NCI-H460 (cell line): ENCODE measurements at regions not wholly inside any gene's neighbourhood (a gene's known extent, or its start where the extent isn't known, plus 50 kb on each side); places are given as distances from the start of the nearest gene placed in this dataset.
A peak's percentile ranks its signal among the peaks of the same experiment; 100 is the strongest.

Source experiments
- DNase-seq: peaks from one replicate; pipeline ENCODE4 v3.0.0-alpha.2; 2016; ENCODE audit warnings: low read depth; ENCODE audit errors: extremely low read depth

DNA sequence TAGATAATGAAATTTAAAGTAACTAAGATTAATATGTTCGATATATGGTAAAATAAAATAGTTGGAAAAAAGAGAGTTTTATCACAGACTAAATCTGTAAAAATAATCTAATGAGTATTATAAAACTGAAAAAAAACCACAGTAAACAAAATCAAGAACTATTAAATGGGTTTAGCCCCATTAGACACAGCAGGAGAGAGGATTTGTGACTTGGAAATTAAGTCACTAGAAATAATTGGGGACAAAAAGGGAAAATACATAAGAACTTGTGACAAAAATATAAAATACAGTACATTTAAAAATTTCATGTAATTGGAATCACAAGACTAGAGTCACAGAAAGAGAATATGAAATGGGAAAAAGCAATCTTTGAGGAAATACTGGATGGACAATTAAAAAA is 1114.6 kb upstream of the KLHL29 start:
- DNase-seq: no peak

DNA sequence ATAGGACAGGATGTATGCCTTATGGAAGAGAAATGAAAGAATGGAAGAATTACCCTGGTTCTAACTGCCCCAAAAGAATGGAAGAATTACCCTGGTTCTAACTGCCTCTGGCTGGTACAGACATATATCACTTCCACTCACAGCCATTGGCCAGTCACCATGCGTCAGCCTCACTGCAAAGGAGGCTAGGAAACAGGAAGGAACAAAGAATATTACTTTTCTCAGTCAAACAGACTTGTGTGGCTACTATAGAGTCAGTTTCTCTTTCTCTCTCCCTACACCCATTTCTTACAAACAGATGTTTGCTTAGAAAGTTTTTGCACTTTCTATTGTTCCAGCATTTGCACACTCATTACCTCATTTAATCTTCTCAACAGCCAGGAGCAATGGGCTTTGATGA is 1111.1 kb upstream of the KLHL29 start:
- no peak for DNase-seq

DNA sequence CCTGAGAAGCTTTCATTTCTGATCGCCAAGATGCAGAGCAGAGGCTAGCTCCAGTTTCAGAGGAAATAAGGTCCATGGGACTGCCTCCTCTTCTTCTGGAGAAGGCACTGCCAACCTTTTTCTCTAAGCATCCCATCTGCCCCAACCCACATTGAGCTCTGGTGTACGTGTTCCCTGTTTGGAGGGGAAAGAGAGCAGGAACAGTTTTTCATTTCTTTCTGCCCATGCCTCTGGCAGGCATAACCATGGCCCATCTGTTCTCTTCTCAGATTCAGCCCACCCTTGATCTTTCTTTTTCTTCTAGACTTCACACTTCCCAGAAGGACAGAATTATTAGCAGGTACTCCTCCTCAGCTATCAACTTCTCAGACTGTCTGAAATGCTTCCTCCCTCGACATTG is 1110.3 kb upstream of the KLHL29 start:
- no peak for DNase-seq

DNA sequence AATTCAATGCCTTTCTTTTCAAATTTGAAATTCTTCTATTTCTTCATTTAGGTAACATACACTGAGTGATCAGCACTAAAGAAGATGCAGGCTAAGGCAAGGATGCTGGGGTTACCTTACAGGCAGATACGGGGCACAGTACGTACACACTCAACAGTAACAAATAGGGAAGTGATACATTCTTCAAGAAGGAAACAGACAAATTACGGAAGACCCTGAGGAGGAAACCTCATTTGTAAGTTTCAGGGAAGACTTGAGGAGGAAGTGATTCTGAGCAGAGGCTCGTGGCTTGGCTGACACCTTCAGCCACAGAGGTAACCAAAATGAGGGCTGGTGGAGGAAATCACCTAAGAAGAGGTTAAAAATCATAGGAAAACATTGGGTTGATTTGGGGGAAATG is 1108.3 kb upstream of the KLHL29 start:
- no peak for DNase-seq

DNA sequence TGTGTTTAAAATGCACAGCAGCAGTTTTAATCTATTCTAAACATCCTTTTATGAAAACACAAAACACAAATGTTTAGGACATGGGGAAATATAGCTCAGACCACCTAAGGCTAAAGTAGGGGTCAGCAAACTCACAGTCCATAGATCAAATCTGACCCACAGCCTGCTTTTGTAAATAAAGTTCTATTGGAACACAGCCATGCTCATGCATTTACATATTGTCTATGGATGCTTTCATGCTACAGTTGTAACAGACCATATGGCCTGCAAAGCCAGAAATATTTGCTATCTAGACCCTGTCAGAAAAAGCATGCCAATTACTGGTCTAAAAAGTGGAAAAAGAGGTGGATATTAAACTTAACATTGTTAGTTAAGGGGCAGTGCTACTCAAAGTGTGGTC is 1105.4 kb upstream of the KLHL29 start:
- no peak for DNase-seq

DNA sequence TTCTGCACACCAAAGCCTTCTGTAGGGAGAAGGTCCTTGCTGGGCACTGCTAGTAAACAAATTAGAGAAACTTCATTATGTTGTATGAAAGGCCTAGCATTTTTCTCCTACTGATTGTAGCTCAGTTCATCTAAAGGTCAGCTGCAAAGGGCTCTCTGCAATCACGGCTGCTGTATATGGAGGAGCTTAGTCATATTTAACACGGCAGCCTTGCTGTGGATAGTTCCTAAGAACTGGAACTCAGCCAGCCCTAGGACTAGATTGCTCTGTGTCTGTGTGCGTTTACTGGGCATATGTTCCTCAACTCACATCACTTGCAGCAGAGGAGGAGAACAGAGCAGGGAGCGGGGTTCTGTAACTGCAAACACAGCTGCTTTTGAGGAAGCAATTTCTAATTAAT is 1103.9 kb upstream of the KLHL29 start:
- DNase-seq: no peak

DNA sequence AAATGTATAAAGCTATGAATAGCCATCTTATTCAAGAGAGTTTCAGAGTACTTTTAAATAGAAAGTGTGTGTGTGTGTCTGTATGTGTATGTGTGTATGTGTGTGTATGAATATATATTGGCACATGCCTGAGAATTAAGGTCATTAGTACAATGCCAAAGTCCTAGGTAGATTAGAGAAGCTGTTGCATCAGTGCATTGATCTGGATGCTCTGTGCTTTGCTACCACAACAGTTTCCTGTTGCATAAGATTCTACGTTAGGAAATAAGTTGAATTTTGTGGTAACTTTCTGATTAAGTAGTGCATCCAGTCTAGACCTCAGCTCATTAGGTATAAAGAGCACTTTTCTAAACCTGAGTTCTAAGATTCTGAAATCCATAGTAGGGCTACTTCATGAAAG is 1102.8 kb upstream of the KLHL29 start:
- no peak for DNase-seq

DNA sequence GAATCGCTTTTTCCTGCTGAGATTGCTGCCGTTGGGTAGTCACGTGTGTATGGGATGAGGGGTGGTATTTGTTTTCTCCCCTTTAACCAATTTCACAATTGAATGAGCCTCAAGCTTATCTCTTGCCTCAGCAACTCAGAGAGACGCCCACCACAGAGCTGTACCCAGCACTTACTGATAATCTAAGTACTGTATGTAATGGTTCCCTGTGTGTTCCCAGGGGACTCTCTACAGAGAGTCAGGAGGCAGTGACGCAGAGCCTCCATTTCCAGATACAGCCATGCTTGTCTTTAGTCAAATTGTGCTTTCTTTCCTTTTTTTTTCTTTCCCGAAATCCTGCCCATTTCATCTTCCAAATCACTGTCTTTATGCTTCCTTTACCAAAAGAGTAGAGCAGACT is 1102.1 kb upstream of the KLHL29 start:
- no peak for DNase-seq

DNA sequence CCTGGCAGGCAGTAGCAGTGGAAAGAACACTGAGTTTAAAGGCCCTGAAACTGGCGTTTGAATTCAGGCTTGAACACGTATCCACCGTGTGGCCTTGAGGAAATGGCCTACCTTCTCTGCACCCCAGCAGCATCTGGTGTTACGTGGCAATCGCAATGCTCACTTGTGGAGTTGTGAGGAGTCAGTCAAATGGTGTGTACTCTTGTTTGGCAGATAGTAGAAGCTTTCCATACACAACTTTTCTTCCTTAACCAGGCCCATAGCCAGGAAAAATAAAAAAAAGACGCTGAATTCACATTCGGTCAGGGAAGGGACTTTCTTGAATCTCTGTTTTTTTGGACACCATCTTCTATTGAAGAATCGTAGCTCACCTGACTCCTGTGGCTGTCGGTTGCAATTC is 1101.5 kb upstream of the KLHL29 start:
- no peak for DNase-seq

DNA sequence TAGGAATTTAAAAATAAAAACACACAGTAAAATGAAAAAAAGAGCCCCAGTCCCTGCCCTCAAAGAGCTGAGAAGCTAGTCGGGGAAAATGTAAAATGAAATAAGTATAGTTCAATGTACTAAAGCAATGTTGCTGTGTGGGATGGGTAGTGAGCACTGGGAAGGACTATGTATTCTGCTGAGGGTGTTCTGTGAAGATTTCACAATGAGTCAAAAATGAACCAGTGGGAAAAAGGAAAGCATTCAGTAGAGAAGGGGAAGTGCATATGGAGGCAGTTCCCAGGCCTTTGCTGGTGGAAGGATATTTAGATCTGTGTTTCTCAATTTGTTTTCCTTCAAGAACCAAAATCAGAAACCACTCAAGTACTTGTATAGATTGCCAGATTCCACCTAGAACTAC is 1094.7 kb upstream of the KLHL29 start:
- DNase-seq: no peak

DNA sequence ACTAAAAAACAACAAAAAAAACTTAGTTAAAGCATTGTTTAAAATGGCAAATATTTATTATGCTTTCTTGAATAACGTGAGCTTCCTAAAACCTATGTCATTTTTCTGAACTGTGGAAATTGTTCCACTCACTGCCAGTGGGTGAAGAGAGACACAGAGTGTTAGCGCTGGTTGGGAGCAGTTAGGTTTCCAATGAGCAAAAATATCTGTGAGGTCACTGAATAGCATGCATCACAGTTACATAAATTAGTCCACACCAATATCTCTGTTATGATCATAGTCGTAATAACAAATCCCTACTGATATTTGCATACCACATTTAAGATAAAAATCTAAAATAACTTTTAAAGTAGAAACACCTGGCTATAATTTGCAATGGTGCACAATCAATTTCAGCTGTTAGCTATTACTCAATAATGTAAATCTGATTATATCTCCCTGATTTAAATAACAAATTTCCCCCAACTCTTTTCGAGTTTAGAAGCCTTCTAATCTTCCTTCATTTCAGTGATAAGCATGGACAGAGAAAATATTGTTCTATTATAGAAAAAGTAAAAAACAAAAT is 1094.0 kb upstream of the KLHL29 start:
- no peak for DNase-seq

DNA sequence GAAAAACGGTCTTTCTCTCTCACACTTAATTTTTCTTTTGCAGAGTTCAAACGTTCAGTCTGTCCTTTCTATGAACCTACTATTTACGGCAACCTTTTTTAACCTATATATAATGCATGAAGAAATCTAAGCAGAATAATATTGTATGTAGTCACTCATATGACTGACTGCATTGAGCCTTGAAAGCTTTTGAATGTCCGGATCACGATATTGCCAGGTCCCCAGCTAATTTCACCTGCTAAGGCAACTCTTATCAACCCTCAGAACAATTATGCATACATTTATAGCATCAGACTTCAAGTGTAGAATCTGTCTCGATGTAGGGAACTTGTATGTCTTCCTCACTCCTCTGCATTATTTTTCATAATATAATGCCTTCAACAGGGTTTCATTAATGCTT is 1083.8 kb upstream of the KLHL29 start:
- no peak for DNase-seq

DNA sequence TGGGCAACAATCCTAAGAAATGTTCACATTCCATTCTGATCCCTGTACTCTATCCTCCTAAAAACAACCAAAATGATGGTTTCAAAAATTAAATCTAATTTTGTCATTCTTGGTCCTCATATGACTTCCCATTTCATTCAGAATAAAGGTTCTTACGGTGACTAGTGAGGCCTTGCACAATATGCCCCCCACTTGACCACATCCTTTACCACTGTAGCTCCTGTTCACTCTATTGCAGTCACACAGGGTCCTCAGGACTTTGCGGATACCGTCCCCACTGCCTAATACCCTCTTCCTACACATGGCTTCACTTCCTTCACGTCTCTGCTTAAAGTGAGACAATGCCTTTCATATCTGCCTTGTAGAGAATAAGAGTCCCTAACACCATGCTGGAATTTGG is 1058.7 kb upstream of the KLHL29 start:
- DNase-seq: no peak

DNA sequence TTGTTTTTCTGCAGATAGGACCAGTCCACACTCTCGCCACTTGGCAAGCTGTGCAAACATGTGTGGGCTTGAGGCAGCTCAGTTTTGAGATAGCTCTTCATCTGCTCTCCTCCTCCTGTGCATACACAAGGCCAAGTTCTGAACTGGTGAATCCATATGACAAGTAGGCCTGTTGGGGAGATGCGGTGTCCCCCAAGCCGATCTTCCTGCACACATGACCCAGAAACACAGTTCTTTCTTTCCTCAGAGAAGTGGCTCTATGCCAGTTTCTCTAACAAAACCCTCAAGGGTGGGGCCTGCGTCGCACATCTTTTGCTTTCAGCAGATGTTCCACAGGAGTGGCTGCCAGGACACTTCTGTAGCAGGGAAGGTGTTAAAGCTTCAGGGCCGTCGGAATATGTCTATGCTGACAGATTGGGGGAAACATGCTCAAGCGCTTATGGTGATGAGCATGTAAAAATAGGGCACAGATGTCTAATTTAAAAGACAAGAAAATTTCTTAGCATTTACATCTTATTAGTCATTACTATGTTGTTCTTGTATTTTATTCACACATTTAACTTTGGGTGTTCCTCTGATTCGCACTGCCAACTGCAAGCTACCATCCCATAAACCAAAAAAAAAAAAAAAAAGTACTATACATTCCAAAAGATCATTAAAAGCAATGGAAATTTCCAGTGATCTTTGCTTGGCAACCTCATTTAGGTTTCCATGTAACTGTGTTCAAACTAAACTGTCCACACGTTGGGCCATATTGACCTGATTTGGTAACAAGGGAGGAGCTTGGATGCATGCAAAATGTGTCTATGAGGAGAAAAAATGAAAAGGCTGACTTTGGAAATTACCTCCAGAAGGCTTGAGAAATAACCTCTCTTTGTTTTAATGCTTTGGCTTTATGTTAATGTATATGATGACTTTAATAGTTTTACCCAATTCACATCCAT is 1055.5 kb upstream of the KLHL29 start:
- no peak for DNase-seq

DNA sequence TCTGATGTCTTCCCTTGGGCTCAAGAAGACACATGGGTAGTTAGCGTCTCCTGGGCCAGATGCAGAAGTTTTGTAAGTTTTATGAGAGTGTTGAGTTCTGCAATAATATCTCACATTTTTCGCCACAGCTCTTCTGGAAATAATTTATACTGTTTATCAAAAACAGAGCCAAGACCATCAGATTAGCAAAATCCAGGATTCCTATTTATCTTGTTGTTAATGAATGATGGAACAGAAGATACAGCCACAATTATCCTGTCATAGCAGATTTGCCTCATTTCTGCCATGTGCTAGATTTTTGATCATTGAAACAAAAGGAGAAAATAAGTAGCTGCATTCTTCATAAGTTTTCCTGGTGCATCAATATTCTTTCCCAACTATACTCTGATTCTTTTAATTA is 1048.6 kb upstream of the KLHL29 start:
- DNase-seq: no peak

DNA sequence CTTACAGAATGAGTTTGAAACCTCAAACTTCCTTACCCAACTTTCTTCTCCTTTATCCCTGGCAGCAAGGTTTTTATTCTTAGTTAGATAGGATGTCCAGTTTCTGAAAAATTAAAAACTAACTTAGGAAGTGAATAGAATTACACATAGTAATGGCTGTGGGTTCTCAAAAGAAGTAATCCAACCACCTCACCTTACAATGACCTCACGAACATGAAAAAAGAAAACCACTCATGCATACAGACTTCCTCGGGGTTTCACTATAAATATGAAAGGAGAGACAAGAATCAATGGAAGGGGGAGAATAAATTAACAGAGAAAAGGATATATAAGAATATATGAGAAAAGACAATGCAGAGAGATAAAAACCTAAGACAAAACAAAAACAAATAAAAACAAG is 1044.3 kb upstream of the KLHL29 start:
- DNase-seq: no peak

DNA sequence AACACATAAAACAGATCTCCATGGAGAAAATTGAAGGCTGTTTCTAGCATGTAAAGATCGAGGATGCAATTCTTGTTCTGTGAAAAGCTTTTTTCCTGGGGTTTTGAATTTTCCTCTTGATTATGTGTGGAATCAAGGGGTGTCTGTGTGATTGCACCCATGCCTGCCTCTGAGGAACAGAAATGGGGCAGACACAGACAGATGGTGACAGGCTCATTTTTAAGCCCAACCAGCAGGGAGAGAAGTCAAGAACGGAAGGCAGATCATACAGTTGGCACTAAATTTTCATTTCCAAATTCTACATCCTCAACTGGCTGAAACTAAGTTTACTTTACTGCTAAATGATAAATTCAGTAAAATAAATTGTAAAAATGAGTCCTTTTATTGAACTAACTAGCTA is 1037.7 kb upstream of the KLHL29 start:
- no peak for DNase-seq

DNA sequence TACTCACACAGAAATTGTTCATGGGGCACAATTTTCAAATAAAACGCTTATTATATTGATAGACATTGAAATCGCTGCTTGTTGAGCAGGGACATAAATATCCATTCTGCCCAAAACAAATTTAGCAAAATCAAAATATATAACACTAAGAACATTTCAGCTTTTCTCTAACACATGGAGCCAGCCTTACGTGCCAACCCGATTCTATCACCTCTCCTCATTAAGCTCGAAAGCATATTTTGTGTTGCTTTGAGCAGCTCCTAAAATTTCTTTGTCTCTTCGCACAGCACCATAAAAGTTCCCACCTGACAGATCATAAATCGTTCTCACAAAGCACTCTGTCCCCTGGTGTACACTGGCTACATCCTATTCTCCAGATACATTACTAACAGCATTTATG is 1034.4 kb upstream of the KLHL29 start:
- no peak for DNase-seq

DNA sequence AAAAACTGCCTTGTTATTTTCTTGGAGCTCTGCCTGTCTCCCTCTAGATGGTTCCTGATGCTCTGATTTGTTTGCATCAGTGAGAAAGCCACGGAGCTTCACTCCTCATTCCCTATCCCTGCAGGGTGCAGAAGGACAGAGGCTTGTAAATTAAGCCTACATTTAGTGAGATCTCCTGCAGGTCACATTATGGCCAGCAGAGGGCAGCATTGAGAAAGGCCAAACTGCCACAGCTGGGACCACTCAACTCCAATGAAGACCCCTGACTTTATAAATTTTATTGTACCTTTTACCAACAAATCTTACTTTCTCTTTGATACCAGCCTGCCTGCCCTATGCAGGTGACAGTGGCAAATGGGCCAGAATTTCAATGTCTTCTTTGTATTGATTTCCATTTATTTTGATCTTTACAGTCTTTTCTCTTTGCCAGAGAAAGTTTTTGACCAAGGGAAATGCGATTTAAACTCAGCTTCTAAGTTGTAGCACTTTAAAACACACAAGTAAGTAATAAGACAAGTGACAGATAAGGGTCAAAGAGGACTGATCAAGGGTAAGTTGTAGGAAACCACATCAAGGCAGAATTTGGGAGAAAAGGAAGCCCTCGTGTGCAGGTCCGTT is 1029.1 kb upstream of the KLHL29 start:
- peak; percentile 23 for DNase-seq

DNA sequence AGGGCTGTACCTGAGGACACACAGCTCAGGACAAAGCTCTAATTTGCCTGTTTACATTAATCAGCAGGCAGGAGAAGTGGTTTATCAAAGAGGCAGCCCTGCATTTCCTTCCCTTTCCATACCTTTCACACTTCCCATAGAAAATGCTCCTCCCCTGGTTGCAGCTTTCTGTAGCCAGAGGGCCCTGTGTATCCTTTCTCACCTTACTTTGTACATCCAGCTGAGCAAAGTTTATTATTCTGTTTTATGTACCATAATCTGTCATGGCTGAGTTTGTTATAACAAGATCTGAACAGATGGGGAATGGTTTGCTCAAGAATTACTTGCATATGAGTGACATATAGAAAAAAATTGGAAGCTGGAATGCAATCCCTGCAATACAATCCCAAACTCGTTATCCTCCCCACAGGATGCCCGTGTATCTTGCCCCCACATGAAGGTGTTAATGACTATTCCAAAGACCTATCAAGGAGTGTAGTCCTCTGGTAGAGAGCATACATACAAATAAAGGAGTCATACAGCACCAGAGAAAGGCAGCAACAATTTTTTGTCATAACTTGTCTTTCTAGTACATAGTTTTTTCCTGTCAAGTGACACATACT is 1025.8 kb upstream of the KLHL29 start:
- DNase-seq: no peak

DNA sequence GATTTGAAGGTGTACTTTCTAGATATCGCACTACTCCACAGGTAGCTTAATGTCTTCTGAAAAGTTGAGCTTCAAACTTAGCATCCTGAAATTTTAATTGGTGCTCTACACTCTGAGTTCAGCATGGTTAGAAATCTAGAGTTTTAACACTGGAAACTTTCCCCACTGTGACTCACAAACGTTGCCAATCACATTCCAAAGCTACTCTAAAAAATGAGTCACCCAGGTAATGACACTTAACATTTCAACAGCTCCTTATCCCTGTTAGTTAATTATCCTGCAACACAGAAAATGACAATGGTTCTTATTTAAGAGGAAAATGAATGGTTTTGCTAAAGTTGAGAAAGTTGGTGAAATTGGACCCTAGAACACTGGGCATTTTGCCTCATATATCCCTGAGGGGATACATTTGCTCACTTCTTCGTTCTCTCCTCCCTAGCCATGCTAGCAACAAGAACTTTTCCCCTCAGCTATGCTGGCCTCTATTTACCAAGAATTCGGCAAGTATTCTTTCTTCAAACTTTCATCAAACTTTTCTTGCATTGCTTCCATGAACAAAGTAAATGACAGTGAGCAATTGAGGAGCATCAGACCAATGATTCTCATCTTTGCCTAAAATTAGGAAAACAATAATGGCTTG is 1024.1 kb upstream of the KLHL29 start:
- DNase-seq: no peak
